Heart left ventricle (tissue), 16 donors: ENCODE measurements at regions not wholly inside any gene's neighbourhood (a gene's known extent, or its start where the extent isn't known, plus 50 kb on each side); places are given as distances from the start of the nearest gene placed in this dataset.

Experiments
- ATAC-seq, 4 donors: fragments of 200-7000 bp; cut with Tn5 transposase; one replicate each; pipeline ENCODE4 v1.9.1; 2020 to 2022; ENCODE audit warnings: moderate library complexity in 4 of 4, mild to moderate bottlenecking in 3 of 4, moderate number of reproducible peaks in 1 of 4
- DNase-seq, 5 donors: peaks; one replicate each; pipeline ENCODE4 v3.0.0-alpha.2; 2020
- H3K27ac ChIP-seq, 12 donors: fragments of 200-600 bp; sonication (generic) in 4 of 12; one replicate each; pipeline versions ENCODE4 v1.5.0 to v1.8.0; 2016 to 2022; ENCODE audit warnings: mild to moderate bottlenecking in 2 of 12
- H3K27me3 ChIP-seq, 9 donors: fragments of 200-600 bp; sonication (generic) in 2 of 9; one replicate each; pipeline versions ENCODE4 v1.5.1 to v1.8.0; 2016 to 2022; ENCODE audit warnings: mild to moderate bottlenecking in 3 of 9
- H3K36me3 ChIP-seq, 9 donors: fragments of 200-600 bp; sonication (generic) in 2 of 9; one replicate each; pipeline versions ENCODE4 v1.5.0 to v1.8.0; 2018 to 2022; ENCODE audit warnings: mild to moderate bottlenecking in 2 of 9
- H3K4me1 ChIP-seq, 12 donors: fragments of 200-600 bp; sonication (generic) in 4 of 12; one replicate each; pipeline versions ENCODE4 v1.5.0 to v1.8.0; 2016 to 2022; ENCODE audit warnings: mild to moderate bottlenecking in 3 of 12
- H3K4me3 ChIP-seq, 12 donors: fragments of 200-600 bp; sonication (generic) in 4 of 12; one replicate each; pipeline versions ENCODE4 v1.5.0 to v1.8.0; 2017 to 2022; ENCODE audit warnings: mild to moderate bottlenecking in 9 of 12, moderate library complexity in 4 of 12
- H3K9me3 ChIP-seq, 12 donors: fragments of 200-600 bp; sonication (generic) in 4 of 12; one replicate each; pipeline versions ENCODE4 v1.5.0 to v1.8.0; 2016 to 2022; ENCODE audit warnings: mild to moderate bottlenecking in 1 of 12
- CTCF ChIP-seq, 12 donors: fragments of 200-600 bp; sonication (generic) in 4 of 12; IDR thresholded peaks; one replicate each; pipeline versions ENCODE4 v1.5.0 to v1.8.0; 2018 to 2022; ENCODE audit warnings: antibody characterized with exemption in 12 of 12, mild to moderate bottlenecking in 5 of 12
- POLR2A ChIP-seq, 2 donors: fragments of 450-650 bp; IDR thresholded peaks; one replicate each; pipeline ENCODE4 v1.6.1; 2017; ENCODE audit warnings: antibody characterized with exemption in 2 of 2, mild to moderate bottlenecking in 2 of 2, moderate library complexity in 2 of 2
- WGBS, 4 donors: extraction: QIAGEN DNeasy Blood & Tissue Kit in 2 of 4; methylation state at CpG; one replicate each; pipeline versions ENCODE4 v1.1.5 to v1.1.7; 2013 to 2018; 5-methylcytosine and 5-hydroxymethylcytosine counted together
- intact Hi-C, 10 donors: fragments of 100-400 bp; cut with DNase I; formaldehyde crosslinking; loops; one replicate each; pipeline versions ENCODE4 v1.11.1 to v1.14.2; 2022
- donor health status: ischemic (EF 13 %, LVEDD 7.1; RV severe dilation, severe dysfunction).
- donor health status: healthy with polysubstance abuse.
- donor health status: DM: no; HTN: yes; CAD: no.
- donor health status: DM: no; HTN: no; CAD: no.
- donor health status: ischemic (EF 25% LVEDD 6.9; RV normal size, moderate dysfunction).
- donor health status: ischemic (EF 25% LVEDD 5.7; RV mildly dilated, moderate dysfunction).
- donor health status: healthy.
- donor health status: DM: yes; HTN: yes; CAD: no.
- donor health status: ischemic (EF 35%, LVEDD 5.7; RV mildly dilated, moderate dysfunction).
- donor health status: nonischemic (EF 11% LVEDD 7.7; RV severe dilation, severe dysfunction).
- donor health status: DM: yes; HTN: yes; CAD: no.
- donor health status: PGD.
- donor health status: ischemic (EF 29% LVEDD 5.4; RV normal size, mild dysfunction).
- donor health status: nonischemic (EF 23%, LVEDD 6.1; RV moderate dilation, normal function).

GRCh38 chr16:55041540-55042234, 111.0 kb downstream of the IRX5 start:
- 80 to 83% (median 82%) methylated on average over 3 of the region's 3 CpGs for WGBS, 4 donors
- ATAC-seq (no peak), DNase-seq (no peak)
- H3K27me3 ChIP-seq, result peaks cover 0 to 12% (median 0%) of the 10 kb centered on the region in 9 donors
- H3K4me1 ChIP-seq, result no peaks in the 10 kb centered on the region
- no peak overlapping the region for H3K4me3 ChIP-seq
- no peak for TF ChIP-seq CTCF (IDR thresholded peaks at IDR 0.05)
- intact Hi-C loops, result no loop called here
- H3K9me3 ChIP-seq, result no peaks in the 10 kb centered on the region
- H3K27ac ChIP-seq, result no peak overlapping the region
- no peaks in the 10 kb centered on the region for H3K36me3 ChIP-seq

GRCh38 chr16:55042556-55043432, 112.1 kb downstream of the IRX5 start:
- intact Hi-C loops, result no loop called here
- Histone ChIP-seq H3K4me3 (no peak overlapping the region), H3K4me1 (no peaks in the 10 kb centered on the region), H3K27me3 (peaks cover 0 to 12% (median 0%) of the 10 kb centered on the region in 9 donors), H3K27ac (no peak overlapping the region), H3K9me3 (no peaks in the 10 kb centered on the region), H3K36me3 (no peaks in the 10 kb centered on the region)
- DNase-seq (no peak), ATAC-seq (no peak)
- no peak for TF ChIP-seq POLR2A (IDR thresholded peaks at IDR 0.05)
- TF ChIP-seq CTCF (IDR thresholded peaks at IDR 0.05), result no peak
- WGBS, 4 donors, result 91 to 94% (median 93%) methylated on average over 13 of the region's 13 CpGs

- H3K27me3 ChIP-seq, result peaks cover 0 to 12% (median 0%) of the 10 kb centered on the region in 9 donors
- H3K4me1 ChIP-seq, result no peaks in the 10 kb centered on the region
- 48 to 55% (median 49%) methylated on average over 3 of the region's 3 CpGs for WGBS, 4 donors
- H3K27ac ChIP-seq, result no peak overlapping the region
- no peaks in the 10 kb centered on the region for H3K36me3 ChIP-seq
- no peaks in the 10 kb centered on the region for H3K9me3 ChIP-seq
- no peak for DNase-seq
- TF ChIP-seq POLR2A (IDR thresholded peaks at IDR 0.05), result no peak
- TF ChIP-seq CTCF (IDR thresholded peaks at IDR 0.05), result no peak
- H3K4me3 ChIP-seq, result no peak overlapping the region
- no peak for ATAC-seq
- intact Hi-C loops, result no loop called here
Observed at GRCh38 chr16:55043499-55043898, 112.8 kb downstream of the IRX5 start.

- ATAC-seq, result no peak
Observed at GRCh38 chr16:55044201-55044975, 113.7 kb downstream of the IRX5 start.

More at GRCh38 chr16:55044201-55044975, 113.7 kb downstream of the IRX5 start:
- Histone ChIP-seq H3K4me3 (no peak overlapping the region), H3K9me3 (no peaks in the 10 kb centered on the region), H3K27me3 (peaks cover 0 to 12% (median 0%) of the 10 kb centered on the region in 9 donors), H3K4me1 (no peaks in the 10 kb centered on the region), H3K27ac (no peak overlapping the region), H3K36me3 (no peaks in the 10 kb centered on the region)
- no peak for DNase-seq
- 61 to 68% (median 62%) methylated on average over 11 of the region's 11 CpGs for WGBS, 4 donors
- intact Hi-C loops, result no loop called here
- no peak for TF ChIP-seq POLR2A (IDR thresholded peaks at IDR 0.05)
- TF ChIP-seq CTCF (IDR thresholded peaks at IDR 0.05), result no peak
